Left renal cortex interstitium (tissue), 4 donors: ENCODE measurements at regions not wholly inside any gene's neighbourhood (a gene's known extent, or its start where the extent isn't known, plus 50 kb on each side); places are given as distances from the start of the nearest gene placed in this dataset.
"Not testable (repeated sequence)": the region's sequence is repeated elsewhere in the genome, so short reads cannot be mapped to it uniquely, and the experiment has no call there.

Experiments used
- DNase-seq, 4 donors: peaks; one replicate each; pipeline ENCODE4 v3.0.0-alpha.2; 2013; ENCODE audit warnings: low read depth in 4 of 4, low spot score in 2 of 4, missing footprints in 1 of 4

DNA sequence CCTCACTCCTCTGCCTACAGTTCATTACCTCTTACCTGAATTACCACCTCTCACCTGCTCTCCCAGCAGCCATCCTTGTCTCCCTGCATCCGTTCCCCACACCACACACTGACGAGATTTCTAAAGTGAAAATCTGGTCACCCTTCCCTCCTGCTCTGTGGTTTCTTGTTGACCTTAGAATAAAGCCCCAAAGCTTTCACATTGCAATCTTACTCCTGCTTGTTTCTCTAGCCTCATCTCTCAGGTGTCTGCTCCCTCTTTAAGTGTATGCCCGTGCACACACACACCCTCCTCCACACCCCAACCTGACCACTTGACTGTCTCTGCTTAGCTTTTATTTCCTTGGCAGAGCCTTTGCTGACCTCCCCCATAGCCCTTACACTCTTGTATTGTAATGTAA, 122.0 kb upstream of the SKOR2 start:
- DNase-seq = no peak

DNA sequence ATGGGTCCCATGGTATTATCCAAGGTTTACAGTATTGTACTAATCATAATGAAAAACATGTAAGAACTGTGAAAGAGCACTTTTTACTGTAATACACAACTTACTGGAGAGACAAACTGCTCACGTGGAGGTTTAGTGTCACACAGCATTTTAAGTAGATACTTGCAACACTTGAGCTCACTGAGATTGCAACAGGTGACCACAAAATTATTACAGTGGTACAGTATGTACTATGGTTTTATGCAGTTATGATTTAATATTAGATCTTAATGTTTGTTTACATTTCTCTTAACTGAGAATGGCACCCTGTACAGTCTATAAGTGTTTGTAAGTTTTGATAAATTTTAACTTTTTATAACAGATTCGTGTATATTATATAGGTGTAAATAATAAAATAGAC, 118.6 kb upstream of the SKOR2 start:
- DNase-seq = no peak

DNA sequence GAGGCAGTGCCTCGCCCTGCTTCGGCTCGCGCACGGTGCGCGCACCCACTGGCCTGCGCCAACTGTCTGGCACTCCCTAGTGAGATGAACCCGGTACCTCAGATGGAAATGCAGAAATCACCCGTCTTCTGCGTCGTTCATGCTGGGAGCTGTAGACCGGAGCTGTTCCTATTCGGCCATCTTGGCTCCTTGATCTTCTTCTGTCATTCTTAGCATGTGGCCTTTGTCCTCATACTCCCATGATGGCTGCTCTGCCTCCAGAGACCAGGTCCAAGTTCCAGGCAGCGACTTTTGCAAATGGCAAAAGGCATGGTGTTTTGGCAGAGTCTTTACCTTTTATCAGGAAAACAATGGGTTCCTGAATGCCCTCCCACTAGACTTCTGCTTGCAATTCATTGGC, 102.6 kb upstream of the SKOR2 start:
- DNase-seq = not testable (repeated sequence)

DNA sequence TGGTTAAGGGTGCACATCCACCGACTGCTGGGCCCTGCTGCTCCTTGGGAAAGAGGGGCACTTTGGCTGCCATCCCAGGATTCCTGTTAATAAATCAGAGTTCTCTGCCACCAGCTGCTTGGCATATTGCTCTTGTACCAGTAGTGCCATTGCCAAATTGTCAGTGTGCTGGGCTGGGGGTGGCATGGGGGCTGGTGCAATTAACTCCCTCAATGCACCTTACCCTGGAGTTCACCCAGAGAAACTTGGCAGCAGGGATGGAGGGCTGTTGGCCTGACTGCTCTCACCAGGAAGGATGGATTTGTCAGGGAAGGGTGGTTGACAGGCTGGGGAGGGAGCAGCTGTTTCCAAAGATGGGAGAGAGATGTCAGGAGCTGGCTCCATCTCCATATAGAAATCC, 94.6 kb upstream of the SKOR2 start:
- no peak for DNase-seq

DNA sequence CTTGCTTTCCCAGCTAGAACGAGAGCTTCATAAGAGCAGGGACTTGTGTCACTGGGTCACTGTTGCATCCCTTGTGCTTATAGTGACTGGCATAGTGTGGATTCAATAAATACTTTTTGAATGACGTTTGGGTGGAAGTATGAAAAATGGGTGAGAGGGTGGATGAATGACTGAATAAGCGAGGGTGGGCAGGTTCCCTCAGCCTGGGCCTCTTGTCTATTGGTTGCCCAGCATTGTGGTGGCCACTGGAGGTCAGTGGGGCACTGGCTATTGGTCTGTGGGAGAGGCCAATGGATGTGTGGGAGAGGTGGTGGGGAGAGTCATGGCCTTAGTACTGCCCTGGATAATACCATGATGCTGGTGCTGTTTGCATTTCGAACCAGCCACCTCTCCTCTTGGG, 93.8 kb upstream of the SKOR2 start:
- DNase-seq = no peak

DNA sequence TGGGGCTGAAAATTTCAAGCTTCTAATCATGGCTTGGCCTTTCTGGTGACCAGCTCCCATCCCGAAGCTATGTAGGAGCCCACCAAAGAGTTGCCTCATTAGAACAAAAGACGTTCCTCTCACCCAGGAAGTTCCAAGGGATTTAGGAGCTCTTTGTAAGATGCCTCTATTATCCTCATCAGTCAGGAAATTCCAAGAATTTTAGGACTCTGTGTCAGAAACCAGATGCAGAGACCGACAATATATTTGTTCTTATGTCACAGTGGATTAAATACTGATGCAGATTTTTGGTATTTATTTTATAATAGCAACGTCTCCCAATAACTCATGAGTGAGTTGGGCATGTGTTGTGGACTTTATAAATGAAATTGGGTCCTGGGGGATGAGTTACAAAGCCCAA, 91.8 kb upstream of the SKOR2 start:
- DNase-seq = no peak

DNA sequence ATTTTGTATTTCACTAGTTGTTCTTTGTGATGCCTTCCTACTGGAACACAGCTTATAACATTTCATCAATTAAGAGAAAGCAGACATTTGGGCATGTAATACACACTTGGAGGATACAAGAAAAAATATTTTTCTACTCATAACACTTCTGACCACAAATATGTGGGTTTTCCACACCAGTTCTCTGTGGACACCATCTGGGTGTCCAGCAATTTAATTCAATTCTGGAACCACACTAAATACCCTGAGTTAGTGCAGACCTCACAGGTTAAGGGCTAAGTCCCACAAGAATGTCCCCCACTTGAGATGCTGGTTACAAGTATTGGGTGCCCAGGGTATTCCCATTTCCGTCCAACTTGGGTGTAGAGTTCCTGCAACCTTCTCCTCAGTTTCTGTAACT, 91.1 kb upstream of the SKOR2 start:
- no peak for DNase-seq

DNA sequence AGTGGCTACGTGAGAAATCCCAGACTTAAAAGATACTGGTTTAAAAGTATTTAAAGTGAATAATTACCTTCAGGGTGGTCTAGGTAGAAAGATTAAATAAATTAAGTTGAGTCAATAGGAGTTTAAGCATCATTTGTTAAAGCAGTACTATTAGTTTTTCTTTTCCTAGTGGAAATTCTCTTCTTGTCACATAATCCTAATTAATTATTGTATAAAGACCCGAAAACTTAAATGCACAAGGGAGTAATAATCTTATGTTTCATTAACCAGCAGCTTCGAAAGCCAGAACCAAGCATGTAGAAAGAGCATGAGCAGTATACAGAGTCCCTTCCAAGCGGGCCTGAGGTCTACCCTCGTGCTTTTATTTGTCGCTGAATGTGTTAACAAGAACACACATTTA, 90.2 kb upstream of the SKOR2 start:
- no peak for DNase-seq

DNA sequence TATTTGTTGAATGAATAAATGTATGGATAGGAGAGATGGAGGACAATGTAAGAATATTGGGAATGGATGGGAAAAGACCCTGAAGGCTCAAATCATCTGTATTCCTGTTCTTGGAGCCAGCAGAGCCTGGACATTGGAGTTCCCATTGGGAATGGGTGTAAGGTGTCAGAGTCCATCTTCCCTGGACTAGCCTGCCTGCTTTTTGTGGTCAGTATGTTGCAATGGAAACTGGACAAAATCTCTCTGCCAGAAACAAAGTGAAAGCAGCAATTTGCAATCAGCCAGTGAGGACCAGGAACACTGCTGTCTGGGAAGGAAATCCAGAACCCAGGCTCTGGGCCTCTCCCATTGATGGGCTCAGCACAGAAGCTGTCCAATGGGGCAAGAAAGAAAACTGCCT, 83.5 kb upstream of the SKOR2 start:
- no peak for DNase-seq

DNA sequence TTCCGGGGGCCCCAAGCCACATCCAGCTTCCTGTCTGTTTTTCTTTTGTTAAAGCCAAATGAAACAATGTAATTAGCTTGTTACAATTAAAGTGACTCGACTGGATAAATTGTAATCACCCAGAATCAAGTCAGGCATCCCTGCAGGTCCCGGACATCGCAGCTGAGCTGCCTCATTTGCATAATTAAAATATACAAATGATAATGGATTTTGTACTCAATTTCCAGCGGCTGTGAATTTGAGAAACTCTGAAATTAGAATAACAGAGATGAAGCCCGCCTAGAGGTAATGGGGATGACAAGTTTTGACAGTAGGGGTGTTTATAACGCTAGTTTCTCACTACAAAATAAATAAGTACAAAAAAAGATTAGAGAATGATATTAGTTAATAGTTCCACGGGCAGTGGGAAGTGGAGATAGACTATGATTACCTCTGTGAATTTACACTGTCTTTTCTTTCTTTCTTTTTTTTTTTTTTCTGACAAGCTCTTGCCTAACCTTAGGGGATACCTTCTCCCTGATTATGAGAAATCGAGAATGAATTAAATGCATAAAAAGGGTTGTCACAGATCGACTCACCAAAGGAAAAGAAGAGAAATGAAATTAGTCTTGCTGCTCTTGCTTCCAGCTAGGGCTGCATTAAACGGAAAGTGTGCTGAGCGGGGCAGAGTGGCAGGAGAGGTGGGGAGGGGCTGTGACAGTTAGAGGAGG, 82.6 kb upstream of the SKOR2 start:
- no peak for DNase-seq

DNA sequence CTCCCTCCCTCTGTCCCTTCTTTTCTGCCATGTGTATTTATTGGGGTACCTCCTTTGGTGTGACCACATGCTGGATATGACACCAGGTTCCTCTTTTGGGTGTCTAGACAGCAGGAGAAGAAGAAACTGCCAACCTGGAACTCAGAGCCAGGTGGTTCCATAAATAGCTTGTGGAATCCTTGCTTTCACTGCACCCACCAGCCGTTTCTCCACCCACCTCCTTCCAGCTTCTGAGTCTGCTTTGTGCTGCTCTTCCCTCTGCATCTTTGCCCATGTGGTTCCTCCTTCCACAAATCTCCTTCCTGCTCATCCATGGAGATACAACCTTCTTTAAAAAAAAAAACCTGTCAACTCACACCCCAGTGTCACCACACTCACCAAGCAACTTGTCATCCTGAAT, 80.2 kb upstream of the SKOR2 start:
- DNase-seq = no peak

DNA sequence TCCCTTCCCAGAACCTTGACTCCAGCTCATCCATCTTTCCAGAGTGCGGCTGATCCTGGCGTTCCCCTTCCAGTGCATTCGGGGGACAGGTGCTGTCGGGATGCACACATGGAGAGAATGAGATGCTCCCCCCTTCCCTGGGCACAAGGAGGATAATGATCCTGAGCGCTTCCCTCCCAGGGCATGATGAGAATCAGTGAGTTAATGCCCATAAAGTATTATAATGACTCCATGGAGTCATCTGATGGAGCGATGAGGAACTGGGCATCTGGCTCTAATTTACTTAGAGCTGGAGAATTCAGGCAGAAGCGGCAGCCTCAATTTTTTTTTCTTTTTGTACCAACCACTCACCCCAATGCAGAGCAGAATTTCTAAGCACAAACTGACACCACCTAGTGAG, 79.6 kb upstream of the SKOR2 start:
- DNase-seq = no peak

DNA sequence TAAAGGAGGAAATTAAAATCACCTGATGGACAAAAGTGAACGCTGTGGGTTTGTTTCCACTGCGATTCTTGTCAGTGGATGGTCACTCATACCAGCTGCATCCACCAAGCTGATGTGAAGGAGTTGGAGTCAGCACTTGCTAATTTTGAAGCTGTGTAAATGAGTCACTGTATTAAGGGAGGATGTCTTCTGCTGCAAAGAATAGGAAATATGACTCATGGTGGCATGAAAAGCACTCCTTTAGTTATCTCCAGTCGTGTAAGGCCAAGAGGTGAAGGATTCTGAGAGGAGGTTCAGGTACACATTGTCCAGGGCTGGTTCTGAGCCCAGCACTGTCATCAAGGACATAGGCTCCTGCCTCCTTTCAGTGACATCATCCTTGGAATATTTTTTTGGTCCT, 71.7 kb upstream of the SKOR2 start:
- DNase-seq = no peak

DNA sequence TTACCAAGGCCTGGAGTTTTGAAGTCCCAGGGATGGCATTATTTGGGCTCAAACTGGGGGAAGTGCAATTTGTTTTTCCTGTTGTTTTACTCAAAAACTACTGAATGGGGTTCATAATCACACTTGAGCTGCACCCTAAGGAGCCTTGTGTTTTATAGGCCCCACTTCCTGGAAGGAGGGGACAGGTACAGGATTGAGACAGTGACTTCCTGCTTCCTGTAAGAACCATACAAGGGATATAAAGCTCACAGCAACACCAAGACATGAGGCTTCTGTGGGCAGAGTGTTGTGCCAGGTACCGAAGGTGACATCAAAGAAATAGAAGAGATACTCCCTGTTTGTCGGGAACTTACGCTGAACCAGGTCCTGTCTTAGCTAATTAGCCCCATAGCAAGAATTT, 70.4 kb upstream of the SKOR2 start:
- no peak for DNase-seq

DNA sequence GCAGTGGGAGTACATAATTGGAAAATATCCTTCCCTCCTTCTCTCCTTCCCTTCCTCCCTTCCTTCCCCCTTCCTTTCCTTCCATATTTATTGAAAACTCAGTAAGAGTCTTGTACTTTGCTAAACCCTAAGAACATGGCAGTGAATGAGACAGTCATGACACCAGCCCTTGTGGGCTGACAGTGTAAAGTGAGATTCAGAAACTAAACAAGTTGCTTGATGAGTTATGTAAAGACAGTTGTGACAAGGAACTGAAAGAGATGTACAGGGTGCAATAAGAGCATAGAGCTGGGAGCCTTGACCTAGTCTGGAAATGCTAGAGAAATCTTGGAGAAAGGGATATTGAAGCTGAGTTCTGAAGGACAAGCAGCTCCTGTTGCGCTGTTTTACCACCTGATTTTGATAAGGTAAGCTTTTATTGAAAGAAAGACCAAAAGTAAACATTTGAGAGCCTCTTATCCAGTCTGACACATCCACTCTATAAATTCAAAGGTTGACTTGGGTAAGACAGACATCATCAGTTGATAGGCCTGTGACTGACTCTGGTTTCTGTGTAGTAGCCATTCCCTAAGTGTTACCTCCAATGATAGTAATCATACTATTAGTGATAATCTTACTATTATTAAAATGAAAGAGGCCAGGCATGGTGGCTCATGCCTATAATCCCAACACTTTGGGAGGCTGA, 66.5 kb upstream of the SKOR2 start:
- no peak for DNase-seq

DNA sequence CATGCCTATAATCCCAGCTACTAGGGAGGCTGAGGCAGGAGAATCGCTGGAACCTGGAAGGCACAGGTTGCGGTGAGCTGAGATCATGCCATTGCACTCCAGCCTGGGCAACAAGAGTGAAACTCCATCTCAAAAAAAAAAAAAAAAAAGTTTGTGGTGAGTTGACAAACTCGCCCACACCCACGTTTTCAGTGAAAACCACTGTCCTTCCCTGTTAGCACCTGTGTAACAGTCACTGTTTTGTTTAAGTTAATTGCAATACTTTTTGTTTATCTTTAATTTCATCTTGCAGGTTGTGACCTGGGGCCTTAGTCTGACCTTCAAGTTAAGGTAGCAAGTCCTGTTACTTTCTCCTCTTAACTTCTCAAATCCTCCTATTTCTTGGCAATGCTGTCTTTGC, 65.5 kb upstream of the SKOR2 start:
- DNase-seq = no peak

DNA sequence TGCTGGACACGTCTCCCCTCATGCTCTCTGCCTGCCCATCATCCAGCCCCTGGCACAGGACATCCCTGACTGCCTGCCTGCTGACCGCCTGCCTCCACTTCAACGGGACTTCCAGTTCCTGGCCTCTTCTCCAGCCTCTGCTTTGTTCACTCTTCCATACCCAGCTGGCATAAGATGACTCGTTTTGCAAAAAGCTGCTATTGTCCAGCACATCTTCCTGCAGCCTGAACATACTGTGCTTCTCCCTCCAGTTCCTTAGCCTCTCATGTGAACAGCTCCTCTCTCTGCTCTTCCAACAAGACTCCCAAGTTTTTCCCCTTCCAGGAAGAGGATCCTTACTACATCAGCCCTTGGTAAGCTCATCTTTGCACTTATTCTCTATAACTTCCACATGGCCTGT, 62.4 kb upstream of the SKOR2 start:
- no peak for DNase-seq

DNA sequence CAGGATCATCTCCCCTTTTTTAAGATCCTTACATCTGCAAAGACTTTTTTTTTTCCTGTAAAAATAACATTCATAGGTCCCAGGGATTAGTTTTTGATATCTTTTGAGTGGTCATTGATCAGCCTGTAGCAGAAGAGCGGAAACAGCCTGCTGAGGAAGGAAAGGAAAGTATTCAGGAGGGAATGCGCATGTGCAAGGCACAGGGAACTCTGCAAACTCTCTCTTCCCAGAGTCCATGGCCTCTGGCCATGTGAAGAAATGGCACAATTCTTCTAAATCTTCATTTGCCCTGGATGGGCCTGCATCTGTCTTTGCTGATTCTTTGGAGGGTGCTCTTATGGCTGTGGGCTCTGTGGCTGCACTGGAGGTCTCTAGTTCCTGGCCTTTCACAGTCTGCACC, 60.1 kb upstream of the SKOR2 start:
- no peak for DNase-seq
